Stimulated activated CD4-positive, alpha-beta T cell treated with anti-CD3 and anti-CD28 coated beads, TNF-alpha, amount 100 ng/mL, for 48 hours (primary cell): ENCODE measurements at regions not wholly inside any gene's neighbourhood (a gene's known extent, or its start where the extent isn't known, plus 50 kb on each side); places are given as distances from the start of the nearest gene placed in this dataset.

Experiments used
- DNase-seq, 3 donors: peaks; one replicate each; pipeline ENCODE4 v3.0.0-alpha.2; 2020; ENCODE audit warnings: low read depth in 3 of 3

DNA sequence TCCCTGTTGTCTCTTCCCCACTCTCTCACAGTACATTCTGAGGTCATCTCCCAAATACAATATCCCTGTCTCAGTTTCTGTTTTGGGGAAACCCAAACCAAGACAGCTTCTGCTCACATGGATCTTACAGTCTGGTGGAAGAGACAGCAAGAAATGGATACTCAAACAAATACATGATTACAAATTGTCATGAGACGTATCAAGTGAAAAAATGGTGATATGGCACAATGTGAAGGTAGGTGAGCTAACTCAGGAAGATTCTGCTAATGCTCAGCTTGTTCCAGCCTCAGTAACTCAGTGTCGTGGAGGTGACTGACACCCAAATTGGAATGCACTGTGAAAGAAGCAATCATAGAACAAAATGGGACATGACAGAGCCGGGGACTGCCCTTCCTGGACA lies 68.3 kb downstream of the CHST1 start:
- DNase-seq, result no peak

DNA sequence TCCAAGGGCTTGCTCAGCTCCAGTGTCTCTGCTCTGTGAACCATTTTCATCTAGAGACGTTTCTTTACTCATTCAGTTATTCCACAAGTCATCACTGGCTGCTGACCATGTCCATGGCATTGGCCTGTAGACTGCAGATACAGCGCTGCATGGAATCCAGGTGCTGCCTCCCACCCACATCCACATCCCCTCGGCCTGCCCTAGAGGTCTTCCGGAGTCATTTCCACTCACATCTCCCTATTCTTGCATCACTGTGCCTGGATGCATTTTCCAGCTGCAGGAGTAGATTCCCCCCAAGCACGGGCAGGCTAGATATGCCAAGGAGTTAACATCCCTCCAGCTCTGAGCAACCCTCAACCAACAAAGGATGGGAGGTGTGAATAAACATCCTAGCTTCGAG lies 68.9 kb downstream of the CHST1 start:
- DNase-seq, result no peak

DNA sequence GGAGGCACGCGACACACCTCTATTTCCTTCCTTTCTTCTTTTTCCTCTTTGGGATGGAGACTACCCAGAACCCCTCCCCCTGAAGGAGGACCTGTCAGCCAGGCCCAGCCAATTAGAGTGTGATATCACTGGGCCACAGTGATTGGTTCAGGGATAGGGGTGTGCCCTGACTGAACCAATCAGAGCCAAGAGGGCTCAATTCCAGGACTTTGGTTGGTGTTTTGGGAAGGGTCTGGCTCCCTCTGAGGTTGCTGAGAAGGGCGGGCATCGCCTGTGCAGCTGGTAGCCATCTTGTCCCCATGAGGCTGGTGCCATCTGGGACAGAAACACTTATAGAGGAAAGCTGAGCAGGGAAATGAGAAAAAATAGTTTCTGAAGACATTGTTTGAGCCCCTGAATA lies 71.4 kb downstream of the CHST1 start:
- no peak for DNase-seq

DNA sequence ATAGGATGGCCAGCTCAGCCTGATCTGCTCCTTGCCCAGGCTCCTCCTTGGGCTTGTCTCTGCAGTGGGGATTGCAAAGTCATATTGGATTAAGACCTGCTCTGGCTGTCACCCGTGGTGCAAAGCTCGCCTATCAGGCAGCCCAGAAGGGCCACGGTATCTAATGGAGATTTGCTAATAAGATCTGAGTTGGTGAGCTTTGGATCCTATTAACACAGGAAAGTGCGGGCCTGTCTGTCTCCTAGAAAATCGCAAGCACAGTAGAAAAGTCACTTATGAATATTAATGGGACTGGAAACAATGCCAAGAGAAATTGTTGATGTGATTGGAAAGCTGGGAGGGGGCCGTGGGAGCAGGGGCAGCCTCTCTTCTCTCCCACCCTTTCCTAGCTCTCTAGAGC lies 72.8 kb downstream of the CHST1 start:
- no peak for DNase-seq

DNA sequence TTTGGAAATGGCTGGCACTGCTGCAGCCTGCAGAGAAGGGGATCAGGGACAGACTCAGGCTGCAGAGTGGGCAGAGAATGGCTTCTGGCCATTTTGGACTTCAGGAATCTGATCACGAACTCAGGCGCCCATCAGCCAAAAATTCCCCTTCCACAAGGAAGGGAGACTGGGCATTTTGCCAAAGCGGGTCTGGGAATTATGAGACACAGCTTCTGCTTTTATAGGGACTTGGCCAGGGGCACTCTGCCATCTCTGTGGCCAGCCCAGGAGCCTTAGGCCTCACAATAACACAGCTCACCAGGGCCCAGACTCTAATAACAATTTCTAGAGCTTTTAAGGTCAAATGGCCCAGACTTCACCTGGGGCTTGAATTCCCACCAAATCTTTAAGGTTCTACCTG lies 74.7 kb downstream of the CHST1 start:
- DNase-seq, result no peak

DNA sequence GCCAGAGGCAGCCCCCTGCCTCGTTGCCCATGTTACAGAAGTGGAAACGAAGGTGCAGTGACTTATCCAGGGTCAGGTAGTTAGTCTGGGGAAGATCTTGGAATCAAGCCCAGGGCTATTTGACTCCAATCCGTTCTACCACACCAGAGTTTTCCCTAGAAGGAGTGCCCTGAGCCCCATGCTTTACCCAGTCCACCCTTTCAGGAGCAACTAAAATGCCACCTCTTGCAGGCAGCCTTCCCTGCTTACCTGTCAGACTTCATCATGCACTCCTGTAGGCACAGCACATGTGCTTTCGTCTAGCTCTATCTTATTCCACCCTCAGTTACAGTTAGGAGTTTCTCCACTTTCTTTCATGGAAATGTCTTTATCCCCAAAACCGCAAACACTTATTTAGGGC lies 80.2 kb downstream of the CHST1 start:
- DNase-seq, result no peak

DNA sequence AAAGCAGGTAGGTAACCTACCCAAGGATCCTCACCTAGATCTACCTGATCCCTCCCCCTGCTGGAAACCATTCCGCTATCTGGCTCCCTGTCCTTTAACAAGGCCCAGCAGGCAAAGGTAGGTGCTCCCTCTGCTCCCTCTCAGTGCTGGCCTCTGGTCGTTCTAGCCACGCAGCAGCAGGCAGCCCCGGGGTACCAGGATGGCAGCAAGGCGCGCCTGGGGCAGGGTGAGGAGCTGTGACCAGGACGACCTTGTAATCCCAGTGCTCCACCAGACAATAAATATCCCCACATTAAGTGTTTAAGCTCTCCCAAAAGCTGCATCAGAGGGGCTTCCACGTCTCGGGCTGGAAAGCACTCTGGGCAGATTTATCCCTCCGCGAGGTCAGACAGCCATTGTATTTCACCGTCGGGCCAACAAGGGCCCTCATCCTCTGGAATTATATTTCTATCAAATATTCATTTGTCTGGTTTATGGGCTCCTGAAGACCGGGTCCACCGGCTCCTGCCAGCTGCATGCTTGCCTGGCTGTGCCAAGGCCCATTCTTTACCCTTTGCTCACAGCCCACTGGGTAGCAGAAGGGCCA lies 81.3 kb downstream of the CHST1 start:
- DNase-seq, result no peak

DNA sequence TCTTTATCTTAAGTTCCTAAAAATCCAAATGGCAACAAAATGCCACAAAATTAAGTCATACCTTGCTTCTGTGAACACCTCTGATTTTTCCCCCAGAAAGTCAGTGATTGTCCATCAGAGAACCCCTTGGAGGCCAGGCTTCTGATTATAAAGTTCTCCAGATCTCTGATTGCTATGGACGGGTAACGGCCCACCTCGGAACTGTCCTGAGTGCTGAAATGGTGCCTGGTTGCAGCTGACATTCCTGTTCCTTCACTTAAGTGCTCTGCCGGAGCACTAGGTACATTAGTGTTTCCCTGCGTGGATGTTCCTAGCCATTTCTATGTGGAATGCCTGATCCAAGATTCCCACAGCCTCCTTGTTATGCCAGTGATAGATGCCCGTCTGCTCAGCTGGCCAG lies 85.0 kb downstream of the CHST1 start:
- DNase-seq, result no peak

DNA sequence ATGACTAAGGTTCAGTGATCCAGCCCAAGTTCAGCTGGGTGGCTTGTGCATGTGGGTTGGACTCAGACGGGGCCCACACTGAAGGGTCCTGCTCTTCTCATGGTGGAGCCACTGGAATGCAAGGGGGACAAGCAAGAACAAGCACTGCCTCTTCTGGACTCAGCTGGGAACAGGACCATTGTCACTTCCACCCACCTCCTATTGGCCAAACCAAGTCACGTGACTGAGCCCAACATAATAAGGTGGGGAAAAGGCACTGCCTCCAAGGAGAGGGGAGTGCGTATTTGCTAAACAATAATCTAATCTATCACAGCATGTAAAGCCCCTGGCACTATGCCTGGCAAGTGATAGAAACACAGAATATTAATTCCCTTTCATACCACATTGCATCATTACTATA lies 87.1 kb downstream of the CHST1 start:
- no peak for DNase-seq

DNA sequence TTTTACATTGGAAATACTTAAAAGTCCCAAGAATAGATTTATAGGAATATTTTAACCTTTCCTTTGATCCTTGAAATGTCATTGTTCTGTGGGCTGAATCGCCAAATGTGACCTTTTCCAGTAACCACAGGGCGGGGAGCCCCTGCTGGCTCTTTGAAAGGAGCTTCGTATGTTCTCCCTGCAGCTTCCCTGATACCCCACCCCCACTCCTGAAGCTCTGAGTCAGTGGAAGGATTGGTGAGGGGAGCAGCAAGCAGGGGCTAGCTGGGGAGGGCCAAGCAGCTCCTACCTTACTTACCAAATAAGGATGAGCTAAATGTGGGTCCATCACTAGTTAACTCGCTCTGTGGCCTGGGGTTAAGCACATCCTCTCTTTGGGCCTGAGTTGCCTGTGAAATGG lies 87.7 kb downstream of the CHST1 start:
- no peak for DNase-seq

DNA sequence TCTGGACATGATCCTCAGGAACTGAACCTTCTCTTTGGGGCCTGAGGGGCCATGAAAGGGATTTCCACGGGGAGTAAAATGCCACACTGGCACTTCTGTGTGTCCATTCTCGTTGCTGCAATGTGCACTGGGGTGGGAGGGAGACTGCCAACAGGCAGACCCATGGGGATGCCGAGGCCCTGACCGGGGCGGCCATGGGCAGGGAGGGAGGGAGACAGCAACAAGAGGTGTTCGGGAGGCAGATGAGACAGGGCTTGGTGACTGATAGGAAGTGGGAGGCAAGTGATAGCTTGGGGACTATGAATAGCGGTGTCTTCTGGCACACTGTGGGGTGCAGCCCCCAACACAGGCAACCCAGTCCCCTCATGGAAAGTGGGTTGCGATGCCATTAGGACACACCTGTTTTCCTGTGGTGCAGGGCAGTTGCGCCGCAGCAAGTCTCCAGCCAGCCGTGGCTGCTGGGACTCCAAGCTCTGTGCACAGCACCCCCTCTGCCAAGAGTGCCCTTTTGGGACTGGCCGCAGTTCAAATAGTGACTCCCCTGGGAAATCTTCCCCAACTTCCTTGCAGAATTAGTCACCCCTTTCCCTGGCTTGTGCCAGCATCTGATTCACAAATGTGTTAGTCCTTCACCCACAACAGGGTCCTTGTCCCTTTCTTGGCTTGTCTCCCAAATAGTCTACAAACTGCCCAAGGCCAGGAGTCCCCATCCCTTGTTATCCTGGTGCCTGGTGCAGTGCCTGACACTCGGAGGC lies 88.8 kb downstream of the CHST1 start:
- no peak for DNase-seq

DNA sequence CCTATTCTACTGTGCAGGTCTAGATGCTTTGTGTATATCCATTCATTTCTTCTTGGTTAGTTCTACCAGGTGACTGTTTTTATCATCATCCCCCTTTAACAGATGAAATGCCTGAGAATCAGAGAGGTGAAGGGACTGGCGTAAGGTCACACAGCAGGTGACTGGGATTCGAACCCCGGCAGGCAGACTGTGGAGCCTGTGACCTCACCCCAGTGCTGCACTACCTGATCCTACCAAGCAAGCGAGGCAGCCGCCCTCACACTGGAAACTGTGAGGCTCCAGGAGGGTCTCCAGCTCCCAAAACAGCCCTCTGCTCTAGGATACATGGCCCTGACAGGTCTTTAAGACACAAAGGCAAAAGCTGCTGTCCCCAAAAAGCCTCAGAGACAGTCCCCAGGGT lies 91.7 kb downstream of the CHST1 start:
- no peak for DNase-seq

DNA sequence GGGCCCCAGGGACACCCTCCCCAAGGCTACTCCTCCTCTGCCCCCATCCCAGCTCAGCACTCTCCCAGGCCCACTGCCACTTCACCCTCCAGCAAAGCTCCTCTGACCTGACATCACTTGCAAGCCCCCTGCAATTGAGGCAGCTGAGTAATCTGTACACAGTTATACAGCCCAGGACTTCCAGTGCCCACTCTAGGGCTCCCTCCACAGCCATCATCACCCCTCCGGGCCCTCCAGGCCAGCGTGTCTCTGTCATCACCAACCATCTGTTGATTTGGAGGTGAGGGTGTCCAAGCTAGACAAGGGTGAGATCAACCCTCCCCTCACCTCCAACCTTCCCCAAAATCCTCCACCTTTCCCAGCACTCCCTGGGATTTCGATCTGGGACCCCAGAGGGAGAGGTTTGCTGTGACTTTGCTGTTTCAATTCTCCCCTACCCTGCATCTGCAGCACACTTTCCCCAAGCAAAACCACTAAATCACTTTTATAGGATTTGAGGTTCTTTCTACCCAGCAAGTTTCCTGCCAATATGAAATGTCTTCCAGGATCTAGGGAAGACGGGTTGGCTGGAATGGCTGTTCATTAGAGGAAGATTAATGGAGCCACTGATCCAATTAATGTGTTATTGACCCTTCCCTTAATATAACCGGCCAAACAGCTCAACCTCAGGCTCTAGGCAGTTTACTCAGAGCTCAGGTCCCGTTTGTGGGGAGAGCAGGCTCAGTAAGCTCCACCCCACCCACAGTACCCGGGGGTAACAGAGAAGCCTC lies 92.9 kb downstream of the CHST1 start:
- DNase-seq, result no peak

DNA sequence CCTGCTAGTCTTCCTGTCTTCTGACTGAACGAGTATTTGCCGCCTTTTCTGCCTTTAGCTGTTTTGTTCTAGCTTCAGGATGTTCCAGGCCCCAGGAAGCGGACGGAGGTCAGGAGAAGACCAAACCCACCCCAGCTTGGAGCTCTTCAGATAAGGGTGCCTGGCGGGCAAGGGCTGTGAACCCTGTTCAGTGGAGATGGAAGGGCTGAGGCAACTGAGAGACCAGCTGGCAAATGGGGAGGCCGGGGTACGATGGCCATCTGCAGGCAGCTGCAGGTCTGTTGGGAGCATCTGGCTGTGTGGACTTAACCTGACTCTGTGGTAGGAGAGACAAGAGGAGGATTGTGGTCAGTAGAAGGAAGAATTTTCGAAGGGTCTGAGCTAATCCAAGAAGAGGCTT lies 95.6 kb downstream of the CHST1 start:
- DNase-seq, result no peak

DNA sequence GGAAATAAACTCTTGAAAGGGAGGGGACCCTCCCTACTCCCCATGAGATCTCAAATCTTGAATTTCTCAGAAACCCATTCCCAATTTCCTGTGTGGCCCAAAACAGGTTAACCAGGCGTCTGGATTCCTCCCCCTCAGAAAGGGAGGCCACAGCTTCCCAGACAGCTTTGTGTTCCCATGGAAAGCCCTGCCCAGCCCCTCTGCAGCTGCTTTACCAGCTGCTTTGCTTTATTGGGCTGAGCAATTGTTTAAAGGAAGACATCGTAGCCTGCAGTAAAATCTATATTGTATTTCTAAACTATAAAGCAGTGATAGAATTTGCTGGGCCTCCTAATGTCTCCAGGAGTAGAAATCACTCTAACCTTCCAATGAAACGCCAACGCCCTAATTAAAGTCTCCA lies 97.4 kb downstream of the CHST1 start:
- no peak for DNase-seq

DNA sequence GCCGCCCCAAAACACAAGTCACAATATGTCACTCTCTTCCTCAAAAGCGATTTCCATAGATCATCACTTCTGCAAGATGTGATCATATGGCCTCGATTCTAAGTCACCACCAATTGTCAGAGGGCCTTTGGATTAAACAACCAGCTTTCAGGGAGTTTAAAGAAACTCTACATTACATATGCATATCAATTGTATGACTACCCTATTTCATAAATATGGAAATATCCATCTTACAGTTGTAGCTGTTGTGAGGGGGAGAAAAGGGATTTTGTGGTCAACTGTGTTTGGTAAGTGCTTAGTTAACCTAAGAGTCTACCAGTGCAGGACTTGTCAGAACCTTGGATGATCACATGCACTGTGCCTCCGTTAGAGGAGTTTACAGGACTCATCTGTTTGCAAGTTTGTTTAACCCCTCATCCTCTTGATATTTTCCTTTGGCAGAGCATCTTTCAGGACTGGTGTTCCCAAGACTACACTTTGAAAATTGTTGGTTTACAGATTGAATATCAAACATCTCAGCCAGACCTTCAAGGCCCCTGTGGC lies 99.9 kb downstream of the CHST1 start:
- DNase-seq, result no peak

DNA sequence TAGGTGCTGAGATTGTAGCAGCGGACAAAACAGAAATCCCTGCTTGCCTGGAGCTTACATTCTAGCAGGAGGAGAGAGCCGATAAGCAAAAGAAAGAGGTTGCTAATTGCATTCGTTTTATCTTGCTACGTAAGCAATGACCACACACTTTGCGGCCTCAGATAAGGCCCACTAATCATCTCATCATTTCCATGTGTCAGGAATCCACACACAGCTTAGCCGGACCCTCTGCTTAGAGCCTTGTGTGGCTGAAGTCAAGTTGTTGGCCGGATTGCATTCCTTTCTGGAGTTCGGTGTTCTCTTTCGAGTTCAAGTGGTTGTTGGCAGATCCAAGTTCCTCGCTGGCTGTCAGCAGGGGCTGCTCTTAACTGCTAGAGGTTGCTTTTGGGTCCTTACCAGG lies 101.6 kb downstream of the CHST1 start:
- no peak for DNase-seq

DNA sequence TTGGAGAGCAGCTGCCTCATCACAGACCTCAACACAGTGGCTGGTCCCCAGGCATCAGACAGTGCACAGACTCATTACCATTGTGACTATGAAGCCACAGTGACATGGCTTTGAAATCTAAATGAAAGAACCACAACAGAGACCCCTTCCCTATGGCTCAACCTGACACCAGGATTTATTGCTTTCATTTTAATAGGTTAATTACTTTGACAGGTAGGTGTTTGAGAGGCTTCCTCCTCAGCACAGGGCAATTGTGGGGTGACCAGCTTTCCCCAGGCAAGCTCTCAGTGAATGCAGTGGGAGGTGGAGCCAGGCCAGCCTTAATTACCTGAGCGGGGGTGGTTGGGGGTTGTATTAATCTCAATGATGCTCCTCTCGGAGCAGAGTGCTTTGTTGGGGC lies 102.3 kb downstream of the CHST1 start:
- DNase-seq, result no peak

DNA sequence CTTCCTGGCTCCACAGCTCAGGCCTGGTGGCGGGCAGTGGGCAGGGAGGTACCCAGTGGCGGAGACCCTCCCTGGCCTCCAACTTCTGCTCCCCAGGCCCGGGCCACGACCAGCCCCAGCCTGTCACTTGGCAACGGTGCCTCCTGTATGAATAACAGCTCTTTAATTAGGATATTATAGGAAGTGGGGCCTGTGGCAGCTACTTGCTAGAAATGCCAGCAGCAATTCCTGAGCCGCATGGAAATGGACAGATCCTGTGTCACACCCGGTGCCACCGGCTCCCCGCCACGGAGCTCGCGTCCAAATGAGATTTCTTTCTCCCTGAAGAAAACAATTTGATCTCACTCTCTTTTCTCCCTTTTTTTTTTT lies 104.5 kb downstream of the CHST1 start:
- no peak for DNase-seq

DNA sequence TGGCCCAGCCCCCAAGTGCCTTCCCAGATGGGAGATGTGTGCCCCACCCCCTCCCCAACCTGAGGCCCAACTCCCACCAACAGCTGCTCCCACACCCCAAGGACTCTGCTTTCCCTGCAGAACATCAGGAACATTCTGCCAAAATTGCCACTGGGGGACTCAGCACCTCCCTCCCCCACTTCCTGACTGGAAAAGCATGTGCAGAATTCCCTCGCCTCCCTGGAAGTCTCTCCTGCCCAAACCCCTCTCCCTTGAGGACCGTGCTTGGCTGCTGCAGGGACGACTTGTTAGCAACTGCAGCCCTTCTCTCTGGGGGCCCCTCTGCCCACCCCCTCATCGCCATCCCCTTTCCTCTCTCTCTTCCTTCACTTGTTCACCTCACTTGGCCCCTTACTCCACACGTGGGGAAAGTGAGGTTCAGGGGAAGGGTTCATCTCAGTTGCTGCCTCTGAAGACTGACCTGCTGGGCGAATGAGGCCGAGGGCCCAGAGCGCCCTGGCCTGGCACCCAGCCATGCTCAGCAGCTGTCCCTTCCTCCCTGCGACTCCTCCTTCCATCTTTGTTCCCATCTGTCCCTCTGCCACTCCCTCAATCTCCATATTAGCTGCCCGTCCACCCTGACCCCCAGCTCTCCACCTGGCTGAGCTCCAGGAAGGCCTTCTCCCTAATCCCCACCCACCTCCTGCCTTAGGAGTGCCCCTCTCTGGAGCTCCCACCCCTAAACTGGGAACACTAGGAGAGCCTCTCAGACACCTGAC lies 105.1 kb downstream of the CHST1 start:
- DNase-seq, result no peak

DNA sequence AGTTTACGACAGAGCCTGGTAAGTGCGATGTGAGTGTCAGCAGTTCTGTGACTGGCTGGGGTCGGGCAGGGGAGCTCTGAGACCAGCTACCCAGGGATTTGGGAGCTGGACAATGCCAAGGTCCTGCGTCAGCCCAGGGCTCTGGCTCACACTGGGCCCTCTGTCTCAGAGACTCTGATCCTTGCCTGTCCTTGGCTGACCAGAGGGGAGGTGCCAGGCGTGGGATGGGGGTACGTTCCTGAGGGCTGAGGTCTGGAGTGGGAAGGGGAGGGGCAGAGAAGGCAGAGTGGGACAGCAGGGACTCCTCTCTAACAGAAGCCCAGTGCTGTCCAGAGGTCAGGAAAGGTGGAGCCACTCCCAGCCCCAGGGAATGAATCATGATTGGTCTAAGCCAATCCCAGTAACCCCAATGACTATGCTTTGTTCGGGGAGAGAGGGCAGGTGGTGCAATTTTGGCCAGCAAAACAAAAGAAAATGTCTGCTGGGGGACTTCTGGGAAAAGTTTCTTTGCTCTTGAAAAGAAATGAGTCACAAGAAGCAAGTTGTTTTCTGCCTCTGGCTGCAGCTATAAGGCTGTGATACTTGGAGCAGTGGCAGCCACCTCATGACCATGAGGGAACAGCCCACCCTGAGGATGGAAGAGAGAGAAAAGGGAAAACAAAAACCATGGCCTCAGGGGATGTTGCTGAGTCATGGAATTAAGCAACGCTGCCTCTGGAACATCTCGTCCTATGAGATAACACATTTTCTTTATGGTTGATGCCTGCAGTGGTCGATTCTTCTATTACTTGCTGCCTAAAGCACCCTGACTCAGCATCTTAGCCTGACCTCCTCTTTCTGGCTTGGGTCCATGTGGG lies 108.3 kb downstream of the CHST1 start:
- DNase-seq, result no peak
